SK-N-SH treated with all-trans-retinoic acid at 6 μM for 48 hours (cell line): ENCODE measurements at regions not wholly inside any gene's neighbourhood (a gene's known extent, or its start where the extent isn't known, plus 50 kb on each side); places are given as distances from the start of the nearest gene placed in this dataset.

Experiments used
- ARNTL ChIP-seq: fragments of 450-650 bp; formaldehyde crosslinking; IDR thresholded peaks from 2 replicates; pipeline ENCODE4 v1.5.0; 2020; ENCODE audit warnings: low read depth, mild to moderate bottlenecking, moderate library complexity, borderline replicate concordance
- ISL1 ChIP-seq: fragments of 250-450 bp; sonication (Bioruptor Pico); IDR thresholded peaks from 2 replicates; pipeline ENCODE4 v2.1.2; 2022; ENCODE audit warnings: mild to moderate bottlenecking, moderate library complexity
- PATZ1 ChIP-seq: fragments of 250-450 bp; sonication (Bioruptor Pico); IDR thresholded peaks from 2 replicates; pipeline ENCODE4 v1.8.0; 2020; ENCODE audit warnings: mild to moderate bottlenecking, moderate library complexity, borderline replicate concordance
- TCF4 ChIP-seq: fragments of 250-450 bp; sonication (Bioruptor Pico); IDR thresholded peaks from 2 replicates; pipeline ENCODE4 v1.8.0; 2021; ENCODE audit warnings: mild to moderate bottlenecking, moderate library complexity, borderline replicate concordance
- ZFP30 ChIP-seq: fragments of 450-650 bp; formaldehyde crosslinking; IDR thresholded peaks from 2 replicates; pipeline ENCODE4 v1.5.0; 2022; ENCODE audit warnings: mild to moderate bottlenecking, moderate library complexity
- ZNF565 ChIP-seq: fragments of 450-650 bp; formaldehyde crosslinking; conservative IDR thresholded peaks from 2 replicates; pipeline ENCODE4 v1.5.0; 2020; ENCODE audit warnings: low read depth, mild to moderate bottlenecking, moderate library complexity
- ZNF70 ChIP-seq: fragments of 450-650 bp; formaldehyde crosslinking; IDR thresholded peaks from 2 replicates; pipeline ENCODE4 v1.5.0; 2020; ENCODE audit warnings: mild to moderate bottlenecking, moderate library complexity

DNA sequence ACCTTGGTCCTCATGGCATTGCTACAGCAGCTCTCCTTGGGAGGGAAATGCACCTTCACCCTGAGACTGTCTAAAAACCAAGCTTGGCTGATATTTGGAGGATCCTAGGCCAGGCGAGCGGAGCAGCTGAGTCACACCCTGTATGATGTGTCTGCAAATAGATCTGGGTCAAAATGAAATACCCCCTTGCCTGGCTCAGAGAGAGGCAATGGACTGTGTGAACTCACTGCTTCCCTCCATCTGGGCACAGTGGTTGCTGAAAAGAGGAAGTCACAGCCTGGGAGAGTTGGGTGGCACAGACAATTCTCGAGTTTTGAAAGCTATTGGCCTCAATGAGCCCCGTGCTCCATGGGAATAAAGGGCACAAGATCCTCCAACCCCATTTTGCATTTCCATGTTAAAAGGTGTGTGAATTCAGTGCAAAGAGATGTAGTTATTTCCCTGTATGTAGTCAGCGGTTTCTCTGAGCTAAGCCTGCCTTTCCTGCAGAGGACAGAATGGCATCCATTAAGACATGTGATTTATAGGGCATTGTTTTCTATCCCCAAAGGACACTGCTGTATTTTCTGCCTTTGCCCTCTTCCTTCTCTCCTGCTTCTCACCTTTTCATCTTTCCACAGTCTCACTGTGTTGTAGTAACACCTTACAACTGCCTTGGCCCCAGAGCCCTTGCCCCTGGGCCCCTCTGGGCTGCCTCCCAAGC lies 177.2 kb downstream of the GADD45G start:
- no peak for TF ChIP-seq ZFP30 (CRISPR knock-in tag)
- no peak for TF ChIP-seq ZNF565
- TF ChIP-seq TCF4 (CRISPR knock-in tag) = no peak
- no peak for TF ChIP-seq ARNTL (CRISPR knock-in tag)
- no peak for TF ChIP-seq ISL1 (CRISPR knock-in tag)
- TF ChIP-seq PATZ1 = no peak
- TF ChIP-seq ZNF70 (CRISPR knock-in tag) = no peak
